ENCODE measurements at regions not wholly inside any gene's neighbourhood (a gene's known extent, or its start where the extent isn't known, plus 50 kb on each side); places are given as distances from the start of the nearest gene placed in this dataset.

DNA sequence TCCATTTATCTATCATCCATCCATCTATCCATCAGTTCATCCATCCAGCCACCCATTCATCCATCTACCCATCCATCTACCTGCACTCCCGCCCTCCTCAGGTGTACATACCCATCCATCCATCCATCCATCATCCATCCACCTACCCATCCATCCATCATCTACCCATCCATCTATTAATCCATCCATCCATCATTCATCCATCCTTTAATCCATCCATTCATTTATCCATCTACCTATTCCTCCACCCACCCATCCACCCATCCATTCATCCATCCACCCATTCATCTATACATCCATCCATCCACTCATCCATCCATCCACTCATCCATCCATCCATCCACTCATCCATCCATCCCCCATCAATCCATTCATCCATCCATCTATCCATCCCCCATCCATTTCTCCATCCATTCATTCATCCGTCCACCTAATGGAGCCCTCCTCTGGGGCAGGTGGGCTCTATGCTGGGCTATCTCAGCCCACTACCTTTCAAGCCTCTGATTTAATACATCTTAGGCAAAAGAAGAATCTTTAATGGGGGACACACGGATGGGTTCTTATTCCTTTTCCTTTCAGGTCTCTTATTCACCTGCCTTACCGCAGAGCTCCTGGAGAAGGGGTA, 178.9 kb downstream of the URI1 start:
- BruUV-seq (replicated peaks): no TSS peak
- TF ChIP-seq, protein P1, sequence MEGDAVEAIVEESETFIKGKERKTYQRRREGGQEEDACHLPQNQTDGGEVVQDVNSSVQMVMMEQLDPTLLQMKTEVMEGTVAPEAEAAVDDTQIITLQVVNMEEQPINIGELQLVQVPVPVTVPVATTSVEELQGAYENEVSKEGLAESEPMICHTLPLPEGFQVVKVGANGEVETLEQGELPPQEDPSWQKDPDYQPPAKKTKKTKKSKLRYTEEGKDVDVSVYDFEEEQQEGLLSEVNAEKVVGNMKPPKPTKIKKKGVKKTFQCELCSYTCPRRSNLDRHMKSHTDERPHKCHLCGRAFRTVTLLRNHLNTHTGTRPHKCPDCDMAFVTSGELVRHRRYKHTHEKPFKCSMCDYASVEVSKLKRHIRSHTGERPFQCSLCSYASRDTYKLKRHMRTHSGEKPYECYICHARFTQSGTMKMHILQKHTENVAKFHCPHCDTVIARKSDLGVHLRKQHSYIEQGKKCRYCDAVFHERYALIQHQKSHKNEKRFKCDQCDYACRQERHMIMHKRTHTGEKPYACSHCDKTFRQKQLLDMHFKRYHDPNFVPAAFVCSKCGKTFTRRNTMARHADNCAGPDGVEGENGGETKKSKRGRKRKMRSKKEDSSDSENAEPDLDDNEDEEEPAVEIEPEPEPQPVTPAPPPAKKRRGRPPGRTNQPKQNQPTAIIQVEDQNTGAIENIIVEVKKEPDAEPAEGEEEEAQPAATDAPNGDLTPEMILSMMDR (conservative IDR thresholded peaks at IDR 0.05; ENCODE audit: low read depth, low read length): no peak
- TF ChIP-seq EZH2 (IDR thresholded peaks at IDR 0.05; ENCODE audit: borderline replicate concordance, low read depth, low read length, poor library complexity, severe bottlenecking): no peak

DNA sequence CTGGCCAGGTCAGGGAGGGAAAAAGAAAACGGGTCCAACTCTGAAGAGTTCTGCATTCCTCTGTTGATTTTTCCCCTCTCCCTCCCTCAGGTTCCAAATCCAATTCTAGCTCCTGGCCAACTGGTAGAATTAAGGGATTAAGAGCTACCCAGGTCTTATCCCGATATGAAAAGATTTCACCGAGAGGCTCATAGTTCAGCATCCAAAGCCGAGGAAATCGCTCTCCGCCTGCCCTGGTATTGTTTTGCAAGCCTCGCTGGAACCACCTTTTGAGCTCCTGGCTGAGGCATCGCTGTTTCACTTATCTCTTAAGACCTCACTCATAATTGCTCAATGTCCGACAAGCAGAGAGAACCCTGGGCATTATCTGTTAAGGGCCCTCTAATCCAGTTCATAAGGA, 180.4 kb downstream of the URI1 start:
- Histone ChIP-seq H3K27me3 (replicated peaks; ENCODE audit: insufficient read depth, low read depth, low read length, poor library complexity) (no peaks in the 10 kb centered on the region), H3K9me3 (ENCODE audit: low read depth, low read length, poor library complexity, severe bottlenecking) (no peaks in the 10 kb centered on the region), H3K27ac (ENCODE audit: low read depth, low read length, poor library complexity, severe bottlenecking) (no peak overlapping the region), H3K4me3 (ENCODE audit: low read depth, low read length, poor library complexity, severe bottlenecking) (no peak overlapping the region), H3K4me1 (ENCODE audit: insufficient read depth, low read length, poor library complexity, severe bottlenecking) (no peaks in the 10 kb centered on the region), H3K36me3 (ENCODE audit: insufficient read depth, low read length, poor library complexity, severe bottlenecking) (no peaks in the 10 kb centered on the region)
- ChIA-PET CTCF (no interaction called here), POLR2A (ENCODE audit: low non-redundant PET) (interaction anchor here (0.6 to 0.7 kb wide), 3 partner anchors 243 to 397 kb away, joined by 3 to 5 read pairs (median 3); no protein-coding TSS in a partner anchor)
- TF ChIP-seq, protein P1 (conservative IDR thresholded peaks at IDR 0.05; ENCODE audit: low read depth, low read length): no peak
- TF ChIP-seq EZH2 (IDR thresholded peaks at IDR 0.05; ENCODE audit: borderline replicate concordance, low read depth, low read length, poor library complexity, severe bottlenecking): no peak
- no peak for DNase-seq (ENCODE audit: low spot score)
- intact Hi-C loops (cut with micrococcal nuclease; ENCODE audit: unreplicated experiment): no loop called here
- BruUV-seq (replicated peaks): no TSS peak

More for the DNA sequence above, 178.9 kb downstream of the URI1 start:
- H3K4me1 ChIP-seq (ENCODE audit: insufficient read depth, low read length, poor library complexity, severe bottlenecking): no peaks in the 10 kb centered on the region
- no peak overlapping the region for H3K4me3 ChIP-seq (ENCODE audit: low read depth, low read length, poor library complexity, severe bottlenecking)
- no peaks in the 10 kb centered on the region for H3K9me3 ChIP-seq (ENCODE audit: low read depth, low read length, poor library complexity, severe bottlenecking)
- CTCF ChIA-PET: no interaction called here
- no peak overlapping the region for H3K27ac ChIP-seq (ENCODE audit: low read depth, low read length, poor library complexity, severe bottlenecking)
- POLR2A ChIA-PET (ENCODE audit: low non-redundant PET): no interaction called here
- DNase-seq (ENCODE audit: low spot score): no peak
- no peaks in the 10 kb centered on the region for H3K36me3 ChIP-seq (ENCODE audit: insufficient read depth, low read length, poor library complexity, severe bottlenecking)
- intact Hi-C loops (cut with micrococcal nuclease; ENCODE audit: unreplicated experiment): no loop called here
- H3K27me3 ChIP-seq (replicated peaks; ENCODE audit: insufficient read depth, low read depth, low read length, poor library complexity): no peaks in the 10 kb centered on the region

DNA sequence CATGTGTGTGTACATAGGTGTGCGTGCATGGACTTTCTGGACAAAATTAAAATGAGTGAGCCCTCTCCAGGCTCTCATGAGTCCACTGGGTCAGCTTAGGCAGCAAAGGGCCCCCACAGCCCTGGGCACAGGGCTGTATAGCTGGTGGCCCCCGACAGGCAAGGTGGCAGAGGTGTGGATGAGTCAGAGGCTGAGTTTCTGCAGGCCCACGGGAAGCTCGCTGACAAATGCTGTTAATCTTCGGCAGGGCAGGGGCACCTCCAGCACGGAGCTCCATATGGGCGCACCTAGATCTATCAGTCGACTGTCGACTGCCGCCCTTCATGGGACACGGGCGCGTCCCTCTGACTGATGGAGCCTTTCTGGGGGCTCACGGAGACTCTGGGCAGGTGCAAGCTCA, 181.1 kb downstream of the URI1 start:
- DNase-seq (ENCODE audit: low spot score): no peak
- BruUV-seq (replicated peaks): no TSS peak
- ChIA-PET CTCF (no interaction called here), POLR2A (ENCODE audit: low non-redundant PET) (interaction anchor here (0.6 kb wide), 1 partner anchor 244 kb away, joined by 3 read pairs; no protein-coding TSS in a partner anchor)
- Histone ChIP-seq H3K27ac (ENCODE audit: low read depth, low read length, poor library complexity, severe bottlenecking) (no peak overlapping the region), H3K36me3 (ENCODE audit: insufficient read depth, low read length, poor library complexity, severe bottlenecking) (no peaks in the 10 kb centered on the region), H3K4me1 (ENCODE audit: insufficient read depth, low read length, poor library complexity, severe bottlenecking) (no peaks in the 10 kb centered on the region), H3K27me3 (replicated peaks; ENCODE audit: insufficient read depth, low read depth, low read length, poor library complexity) (no peaks in the 10 kb centered on the region), H3K9me3 (ENCODE audit: low read depth, low read length, poor library complexity, severe bottlenecking) (no peaks in the 10 kb centered on the region), H3K4me3 (ENCODE audit: low read depth, low read length, poor library complexity, severe bottlenecking) (no peak overlapping the region)
- TF ChIP-seq, protein P1 (conservative IDR thresholded peaks at IDR 0.05; ENCODE audit: low read depth, low read length): no peak
- no peak for TF ChIP-seq EZH2 (IDR thresholded peaks at IDR 0.05; ENCODE audit: borderline replicate concordance, low read depth, low read length, poor library complexity, severe bottlenecking)
- intact Hi-C loops (cut with micrococcal nuclease; ENCODE audit: unreplicated experiment): no loop called here
